ENCODE measurements at regions not wholly inside any gene's neighbourhood (a gene's known extent, or its start where the extent isn't known, plus 50 kb on each side); places are given as distances from the start of the nearest gene placed in this dataset.

DNA sequence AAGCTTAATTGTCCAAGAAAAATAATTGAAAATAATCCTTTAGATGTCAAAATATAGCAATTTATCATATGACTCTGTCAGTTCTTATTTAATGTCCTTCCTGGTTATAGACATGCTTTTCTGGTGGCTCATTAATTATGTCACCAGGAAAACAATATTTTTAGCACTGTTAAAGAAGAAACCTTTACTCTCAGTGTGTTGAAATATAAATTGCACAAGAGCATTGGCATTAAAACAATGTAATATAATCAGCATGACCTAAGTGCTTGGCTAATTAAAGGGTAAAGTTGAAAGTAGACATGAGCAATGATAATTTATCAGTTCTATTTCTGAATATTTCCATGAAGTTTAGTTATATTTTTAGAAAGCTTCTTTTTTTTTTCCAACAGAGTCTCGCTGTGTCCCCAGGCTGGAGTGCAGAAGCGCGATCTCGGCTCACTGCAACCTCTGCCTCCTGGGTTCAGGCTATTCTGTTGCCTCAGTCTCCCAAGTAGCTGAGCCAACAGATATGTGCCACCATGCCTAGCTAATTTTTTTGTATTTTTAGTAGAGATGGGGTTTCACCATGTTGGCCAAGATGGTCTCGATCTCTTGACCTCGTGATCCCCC is 232.3 kb downstream of the JRKL start:
- TF ChIP-seq EZH2 (IDR thresholded peaks at IDR 0.05; ENCODE audit: low read depth): no peak
- TF ChIP-seq, protein P1, sequence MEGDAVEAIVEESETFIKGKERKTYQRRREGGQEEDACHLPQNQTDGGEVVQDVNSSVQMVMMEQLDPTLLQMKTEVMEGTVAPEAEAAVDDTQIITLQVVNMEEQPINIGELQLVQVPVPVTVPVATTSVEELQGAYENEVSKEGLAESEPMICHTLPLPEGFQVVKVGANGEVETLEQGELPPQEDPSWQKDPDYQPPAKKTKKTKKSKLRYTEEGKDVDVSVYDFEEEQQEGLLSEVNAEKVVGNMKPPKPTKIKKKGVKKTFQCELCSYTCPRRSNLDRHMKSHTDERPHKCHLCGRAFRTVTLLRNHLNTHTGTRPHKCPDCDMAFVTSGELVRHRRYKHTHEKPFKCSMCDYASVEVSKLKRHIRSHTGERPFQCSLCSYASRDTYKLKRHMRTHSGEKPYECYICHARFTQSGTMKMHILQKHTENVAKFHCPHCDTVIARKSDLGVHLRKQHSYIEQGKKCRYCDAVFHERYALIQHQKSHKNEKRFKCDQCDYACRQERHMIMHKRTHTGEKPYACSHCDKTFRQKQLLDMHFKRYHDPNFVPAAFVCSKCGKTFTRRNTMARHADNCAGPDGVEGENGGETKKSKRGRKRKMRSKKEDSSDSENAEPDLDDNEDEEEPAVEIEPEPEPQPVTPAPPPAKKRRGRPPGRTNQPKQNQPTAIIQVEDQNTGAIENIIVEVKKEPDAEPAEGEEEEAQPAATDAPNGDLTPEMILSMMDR (conservative IDR thresholded peaks at IDR 0.05): no peak

Data from PC-9 (cell line).